IPS DF 4.7 (cell line): ENCODE measurements at regions not wholly inside any gene's neighbourhood (a gene's known extent, or its start where the extent isn't known, plus 50 kb on each side); places are given as distances from the start of the nearest gene placed in this dataset.
"Not testable (repeated sequence)": the region's sequence is repeated elsewhere in the genome, so short reads cannot be mapped to it uniquely, and the experiment has no call there.

Experiments
- DNase-seq: peaks from one replicate; pipeline ENCODE4 v3.0.0-alpha.2; 2013; ENCODE audit warnings: low spot score; ENCODE audit errors: extremely low read depth

- no peak for DNase-seq
These were observed 125.9 kb downstream of the CCER1 start for GRCh38 chr12:90829044-90829443.

- DNase-seq = no peak
These were observed 126.4 kb downstream of the CCER1 start for GRCh38 chr12:90828621-90829020.

- no peak for DNase-seq
These were observed 127.4 kb downstream of the CCER1 start for GRCh38 chr12:90827567-90827966.

GRCh38 chr12:90826036-90826435 is 128.9 kb downstream of the CCER1 start:
- no peak for DNase-seq

GRCh38 chr12:90823859-90824258 is 131.1 kb downstream of the CCER1 start:
- no peak for DNase-seq

- DNase-seq = no peak
These were observed 135.3 kb downstream of the CCER1 start for GRCh38 chr12:90819709-90820108.

GRCh38 chr12:90816353-90817089 is 138.5 kb downstream of the CCER1 start:
- DNase-seq = no peak

- DNase-seq = no peak
These were observed 145.0 kb downstream of the CCER1 start for GRCh38 chr12:90809940-90810339.

- DNase-seq = no peak
These were observed 146.4 kb downstream of the CCER1 start for GRCh38 chr12:90808568-90808967.

GRCh38 chr12:90802727-90803126 is 152.2 kb downstream of the CCER1 start:
- no peak for DNase-seq

- no peak for DNase-seq
These were observed 153.2 kb downstream of the CCER1 start for GRCh38 chr12:90801776-90802175.

GRCh38 chr12:90794212-90794611 is 160.8 kb downstream of the CCER1 start:
- no peak for DNase-seq

GRCh38 chr12:90792718-90793117 is 162.3 kb downstream of the CCER1 start:
- not testable (repeated sequence) for DNase-seq

GRCh38 chr12:90791445-90791844 is 163.5 kb downstream of the CCER1 start:
- DNase-seq = no peak

GRCh38 chr12:90790747-90791146 is 164.2 kb downstream of the CCER1 start:
- DNase-seq = no peak

GRCh38 chr12:90773491-90773890 is 181.5 kb downstream of the CCER1 start:
- DNase-seq = no peak

- DNase-seq = no peak
These were observed 184.1 kb downstream of the CCER1 start for GRCh38 chr12:90770861-90771260.

- no peak for DNase-seq
These were observed 197.0 kb downstream of the CCER1 start for GRCh38 chr12:90757957-90758356.

- no peak for DNase-seq
These were observed 209.8 kb downstream of the CCER1 start for GRCh38 chr12:90745211-90745610.

GRCh38 chr12:90741611-90742010 is 213.4 kb downstream of the CCER1 start:
- no peak for DNase-seq

- no peak for DNase-seq
These were observed 225.2 kb downstream of the CCER1 start for GRCh38 chr12:90729736-90730135.

- no peak for DNase-seq
These were observed 242.3 kb downstream of the CCER1 start for GRCh38 chr12:90712671-90713070.

GRCh38 chr12:90710711-90711110 is 244.3 kb downstream of the CCER1 start:
- no peak for DNase-seq

GRCh38 chr12:90706036-90706435 is 248.9 kb downstream of the CCER1 start:
- DNase-seq = no peak
